ENCODE measurements at regions not wholly inside any gene's neighbourhood (a gene's known extent, or its start where the extent isn't known, plus 50 kb on each side); places are given as distances from the start of the nearest gene placed in this dataset.

DNA sequence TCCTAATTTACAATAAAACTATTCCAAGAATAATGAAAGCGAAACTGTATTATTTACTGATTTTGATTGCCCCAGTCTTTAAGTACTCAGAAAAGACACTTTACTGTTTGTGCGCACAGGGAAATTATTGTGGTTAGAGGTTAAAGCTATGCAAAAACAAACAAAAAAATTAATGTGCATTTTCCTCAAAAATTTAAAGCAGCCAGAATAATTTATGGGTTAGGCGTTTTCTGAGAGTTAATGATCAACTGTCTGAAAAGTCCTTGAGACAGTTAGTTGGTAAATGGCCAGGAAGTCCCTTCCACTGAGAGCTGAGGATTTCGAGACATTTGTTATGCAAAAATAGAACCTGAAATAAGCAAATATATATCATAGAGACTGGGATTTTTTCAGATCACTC is 143.3 kb downstream of the IRS1 start:
- intact Hi-C loops (cut with DNase I): no loop called here
- no peak for DNase-seq

DNA sequence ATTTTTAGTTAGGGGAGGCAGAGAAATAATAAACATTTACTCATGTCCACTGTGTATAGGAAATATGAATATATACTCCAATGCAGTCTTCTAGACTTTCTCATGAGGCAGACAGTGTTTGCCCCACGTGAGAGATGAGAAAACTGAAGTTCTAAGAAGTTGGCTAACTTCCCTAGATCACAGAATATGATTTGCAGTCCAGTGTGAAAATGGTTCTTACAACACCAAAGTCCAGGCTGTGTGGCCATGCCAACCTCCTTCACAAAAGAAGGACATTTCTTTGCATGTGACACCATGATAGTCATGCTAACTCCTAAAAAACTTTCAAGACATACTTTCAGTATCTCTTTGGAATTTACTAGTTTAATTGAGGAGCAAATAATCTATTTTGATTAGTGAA is 143.7 kb downstream of the IRS1 start:
- intact Hi-C loops (cut with DNase I): no loop called here
- no peak for DNase-seq

GRCh38 chr2:226652983-226653765 is 146.4 kb downstream of the IRS1 start:
- intact Hi-C loops (cut with DNase I): no loop called here

DNA sequence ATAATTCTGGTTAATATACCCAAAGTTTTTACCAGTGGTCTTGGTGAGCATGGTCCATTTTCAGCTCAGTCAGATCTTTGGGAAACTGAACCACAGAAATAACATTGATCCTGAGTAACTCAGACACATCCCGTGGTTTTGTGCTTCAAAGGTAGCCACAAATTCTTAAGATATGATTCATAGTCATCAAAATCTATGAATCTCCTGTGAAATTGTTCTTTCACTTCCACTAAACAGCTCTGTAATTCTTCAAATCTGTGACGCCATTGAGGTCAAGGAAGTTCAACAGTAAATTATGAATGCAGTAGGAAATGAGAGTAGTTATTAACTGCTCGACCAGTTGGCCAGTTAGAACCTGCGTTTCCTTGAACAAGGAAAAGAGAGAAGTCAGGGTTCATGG is 147.3 kb downstream of the IRS1 start:
- intact Hi-C loops (cut with DNase I): no loop called here
- DNase-seq: no peak

More at GRCh38 chr2:226652983-226653765, 146.4 kb downstream of the IRS1 start:
- no peak for DNase-seq

DNA sequence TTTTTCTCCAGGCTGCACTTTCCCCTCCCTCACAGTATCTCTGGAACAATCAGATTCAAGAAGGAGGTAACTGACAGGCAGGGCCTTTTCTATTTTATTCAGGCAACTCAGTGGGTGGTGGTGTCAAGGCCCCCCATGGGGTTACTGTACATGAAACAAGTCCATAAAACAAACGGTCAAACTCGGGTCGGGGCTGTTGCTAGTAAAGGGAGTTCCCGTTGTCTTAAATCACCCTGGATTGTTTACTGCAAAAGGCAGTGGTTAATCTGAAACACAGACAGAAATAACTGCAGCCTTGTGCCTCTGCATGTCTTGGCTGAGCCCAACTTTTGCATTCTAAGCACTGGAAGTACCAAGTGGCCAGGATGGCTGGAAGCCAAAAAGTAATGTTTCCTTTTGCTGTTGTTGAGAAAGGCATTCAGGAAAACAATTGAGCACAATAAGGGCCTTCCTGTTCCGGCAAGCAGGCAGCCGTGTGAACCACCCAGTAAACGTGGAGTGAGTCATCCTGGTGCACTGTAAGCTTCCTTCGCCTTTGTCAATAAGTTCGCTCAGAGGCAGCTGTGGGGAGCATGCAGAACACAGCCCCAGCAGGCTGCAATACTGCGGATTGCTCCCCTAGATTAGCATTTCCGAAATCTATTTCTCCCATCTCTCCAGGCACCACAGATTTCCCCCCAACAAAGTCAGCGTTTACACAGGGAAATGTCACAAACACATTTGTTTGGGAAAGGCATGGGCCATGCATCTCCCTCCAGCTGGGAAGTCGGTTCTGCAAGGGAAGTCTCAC is 149.6 kb downstream of the IRS1 start:
- intact Hi-C loops (cut with DNase I): no loop called here
- peak in 23 of 42 donors; percentile 4 to 78 (median 31) for DNase-seq

DNA sequence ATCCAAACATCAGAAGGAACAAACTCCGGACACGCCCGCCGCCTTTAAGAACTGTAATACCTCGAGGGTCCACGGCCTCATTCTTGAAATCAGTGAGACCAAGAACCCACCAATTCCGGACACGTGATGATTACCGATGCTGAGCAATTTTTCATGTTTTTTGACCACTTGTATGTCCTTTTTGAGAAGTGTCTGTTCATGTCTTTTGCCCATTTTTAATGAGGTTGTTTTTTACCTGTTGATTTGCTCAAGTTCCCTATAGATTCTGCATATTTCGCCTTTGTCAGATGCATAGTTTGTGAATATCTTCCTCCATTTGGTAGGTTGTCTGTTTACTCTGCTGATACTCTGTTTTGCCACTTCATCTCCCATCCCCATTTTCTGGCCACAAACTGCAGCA is 150.4 kb downstream of the IRS1 start:
- intact Hi-C loops (cut with DNase I): no loop called here

DNA sequence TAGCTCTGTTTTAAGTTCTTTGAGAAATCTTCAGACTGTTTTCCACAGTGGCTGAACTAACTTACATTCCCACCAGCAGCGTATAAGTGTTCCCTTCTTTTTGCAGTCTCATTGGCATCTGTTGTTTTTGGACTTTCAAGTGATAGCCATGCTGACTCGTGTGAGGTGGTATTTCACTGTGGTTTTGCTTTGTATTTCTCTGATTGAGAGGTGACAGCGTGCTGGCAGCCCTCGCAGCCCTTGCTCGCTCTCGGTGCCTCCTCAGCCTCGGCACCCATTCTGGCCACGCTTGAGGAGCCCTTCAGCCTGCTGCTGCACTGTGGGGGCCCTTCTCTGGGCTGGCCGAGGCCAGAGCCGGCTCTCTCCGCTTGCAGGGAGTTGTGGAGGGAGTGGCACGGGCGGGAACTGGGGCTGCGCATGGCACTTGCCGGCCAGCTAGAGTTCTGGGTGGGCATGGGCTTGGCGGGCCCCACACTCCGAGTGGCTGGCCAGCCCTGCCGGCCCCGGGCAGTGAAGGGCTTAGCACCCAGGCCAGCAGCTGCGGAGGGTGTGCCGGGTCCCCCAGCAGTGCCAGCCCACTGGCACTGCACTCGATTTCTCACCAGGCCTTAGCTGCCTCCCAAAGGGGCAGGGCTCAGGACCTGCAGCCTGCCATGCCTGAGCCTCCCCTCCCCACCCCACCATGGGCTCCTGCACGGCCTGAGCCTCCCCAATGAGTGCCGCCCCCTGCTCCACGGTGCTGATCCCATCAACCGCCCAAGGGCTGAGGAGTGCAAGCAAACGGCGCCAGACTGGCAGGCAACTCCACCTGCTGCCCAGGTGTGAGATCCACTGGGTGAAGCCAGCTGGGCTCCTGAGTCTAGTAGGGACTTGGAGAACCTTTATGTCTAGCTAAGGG is 151.8 kb downstream of the IRS1 start:
- no peak for DNase-seq
- intact Hi-C loops (cut with DNase I): no loop called here

More for the DNA sequence above, 150.4 kb downstream of the IRS1 start:
- DNase-seq: no peak

DNA sequence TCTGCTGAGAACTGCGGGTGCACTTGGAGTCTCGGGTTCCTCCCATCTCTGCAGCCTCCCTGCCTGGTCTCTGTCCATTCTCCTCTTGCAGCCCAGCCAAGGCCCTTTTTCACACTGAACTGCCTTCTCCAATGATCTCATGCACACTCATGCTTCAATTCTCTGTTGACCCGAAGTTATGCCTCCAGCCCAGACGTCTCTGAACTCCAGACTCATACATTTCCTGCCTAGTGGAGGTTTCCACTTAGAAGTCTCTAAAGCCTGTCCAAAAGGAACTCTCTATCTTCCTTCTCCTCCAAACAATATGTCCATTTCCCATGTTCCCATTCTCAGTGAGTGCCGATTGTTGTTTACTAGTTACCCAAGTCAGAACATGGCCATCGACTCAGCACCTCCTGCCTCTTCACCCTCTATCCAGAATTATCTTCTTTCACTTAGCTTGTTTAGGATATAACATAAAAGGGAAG is 155.2 kb downstream of the IRS1 start:
- DNase-seq: no peak
- intact Hi-C loops (cut with DNase I): no loop called here

- intact Hi-C loops (cut with DNase I): no loop called here
- DNase-seq: no peak
These were observed 155.7 kb downstream of the IRS1 start for GRCh38 chr2:226643946-226644282.

DNA sequence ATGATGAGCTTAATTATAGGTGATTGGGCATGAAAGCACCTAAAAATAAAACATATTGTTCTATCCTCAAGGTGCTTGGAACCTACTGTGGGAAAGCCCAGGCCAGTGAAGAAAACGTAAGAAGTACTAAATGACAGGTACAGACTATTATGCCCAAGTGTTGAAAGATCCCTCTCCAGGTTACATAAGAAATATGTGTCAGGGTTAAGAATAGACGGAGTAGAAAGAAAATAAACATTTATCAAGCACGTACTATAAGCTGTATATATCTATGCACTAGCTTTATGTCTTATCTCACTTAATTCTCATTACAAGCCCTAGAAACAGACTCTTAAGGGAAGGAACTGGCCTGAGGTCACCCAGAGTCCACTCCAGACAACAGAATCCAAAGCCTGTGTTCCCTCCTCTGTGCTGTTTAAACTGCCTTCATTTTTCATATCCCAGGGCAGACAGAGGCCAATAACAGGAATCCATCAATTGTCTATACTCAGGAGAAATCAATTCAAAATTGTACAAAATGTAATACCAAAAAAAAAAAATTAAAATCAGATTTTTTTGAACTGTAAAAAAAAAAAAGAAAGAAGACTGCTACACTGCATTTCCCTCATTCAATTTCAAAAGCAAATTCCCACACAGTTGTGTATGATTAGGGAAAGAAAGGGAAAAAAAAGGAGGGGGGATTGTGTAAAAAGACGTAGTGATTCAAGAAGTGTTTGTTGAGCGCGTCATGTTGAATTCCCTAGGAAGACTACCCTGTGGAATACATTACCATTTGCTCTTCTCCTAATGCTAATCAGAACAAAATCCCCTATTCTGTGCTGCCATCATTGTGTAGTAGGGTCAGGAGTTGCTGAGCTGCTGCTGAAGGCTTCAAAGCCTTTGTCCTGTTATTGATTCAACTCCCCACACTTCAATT is 156.3 kb downstream of the IRS1 start:
- DNase-seq: no peak
- intact Hi-C loops (cut with DNase I): no loop called here

GRCh38 chr2:226641008-226641407 is 158.6 kb downstream of the IRS1 start:
- DNase-seq: no peak
- intact Hi-C loops (cut with DNase I): no loop called here

DNA sequence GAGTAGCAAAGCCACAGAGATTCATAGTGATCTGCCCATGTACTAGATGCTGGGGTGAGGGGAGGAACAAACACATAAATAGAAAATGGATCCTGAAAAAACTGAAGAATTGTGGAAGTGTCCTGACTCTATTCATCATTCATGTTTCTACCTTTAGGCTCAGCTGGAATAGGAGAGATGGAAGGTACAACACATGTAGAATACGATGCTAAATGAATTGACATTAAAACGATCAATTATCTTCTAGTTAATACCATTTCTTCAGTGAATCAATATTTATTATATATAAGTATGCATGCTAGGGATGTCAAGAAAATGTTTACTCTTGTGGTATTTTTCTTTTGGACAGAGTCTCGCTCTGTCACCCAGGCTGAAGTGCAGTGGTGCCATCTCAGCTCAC is 159.1 kb downstream of the IRS1 start:
- intact Hi-C loops (cut with DNase I): no loop called here
- DNase-seq: no peak

DNA sequence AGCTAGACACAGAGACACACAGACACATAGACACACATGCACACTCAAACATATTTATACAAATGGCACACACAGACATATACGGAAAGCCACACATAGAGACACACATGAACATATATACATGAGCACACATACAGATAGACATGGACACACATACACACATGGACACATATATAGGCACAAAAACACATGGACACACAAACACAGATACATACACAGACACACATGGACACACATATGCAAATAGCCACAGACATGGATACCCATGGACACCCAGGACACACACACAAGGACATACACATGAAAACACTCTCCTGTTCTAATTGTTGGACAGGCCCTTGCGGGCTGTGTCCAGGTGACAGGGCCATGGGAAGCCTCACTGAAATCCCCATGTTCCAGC is 160.1 kb downstream of the IRS1 start:
- intact Hi-C loops (cut with DNase I): no loop called here
- no peak for DNase-seq

DNA sequence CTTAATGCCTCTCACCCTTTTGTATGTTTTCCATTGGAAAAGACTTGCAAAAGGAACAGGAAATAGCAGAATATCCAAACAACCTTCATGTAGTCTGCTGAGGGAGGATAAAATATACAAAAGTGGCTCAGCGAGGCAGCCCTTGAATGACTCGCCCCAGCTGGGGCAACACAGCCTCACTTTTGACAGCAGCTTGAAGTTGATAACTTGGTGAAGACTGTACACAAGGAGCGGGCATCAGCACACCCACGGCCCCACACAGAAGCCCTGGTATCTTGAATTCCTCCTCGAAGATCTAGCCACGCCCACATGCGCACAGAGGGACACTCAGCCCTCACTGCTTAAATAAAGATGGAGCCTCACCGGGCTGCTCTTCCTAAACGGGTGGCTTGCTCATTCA is 161.0 kb downstream of the IRS1 start:
- DNase-seq: no peak

GRCh38 chr2:226637383-226637782 is 162.2 kb downstream of the IRS1 start:
- intact Hi-C loops (cut with DNase I): no loop called here
- DNase-seq: no peak

More for the DNA sequence above, 161.0 kb downstream of the IRS1 start:
- intact Hi-C loops (cut with DNase I): no loop called here

DNA sequence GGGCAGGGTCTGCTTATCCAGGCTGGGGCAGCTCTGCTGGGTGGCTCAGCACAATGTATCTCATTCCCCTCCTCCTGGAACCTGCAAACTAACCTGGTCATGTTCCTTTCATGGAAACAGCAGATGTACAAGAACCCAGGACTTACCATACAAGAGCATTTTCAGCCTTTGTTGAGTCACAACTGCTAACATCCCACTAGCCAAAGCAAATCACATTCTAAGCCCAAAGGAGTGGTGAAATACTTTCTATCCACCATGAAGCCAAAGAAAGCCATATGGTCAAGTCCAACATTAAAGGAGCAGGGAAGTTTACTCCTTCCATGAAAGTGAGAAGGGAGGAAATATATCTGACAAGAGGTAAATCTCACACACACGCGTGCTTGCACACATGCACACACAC is 163.0 kb downstream of the IRS1 start:
- intact Hi-C loops (cut with DNase I): no loop called here
- no peak for DNase-seq

DNA sequence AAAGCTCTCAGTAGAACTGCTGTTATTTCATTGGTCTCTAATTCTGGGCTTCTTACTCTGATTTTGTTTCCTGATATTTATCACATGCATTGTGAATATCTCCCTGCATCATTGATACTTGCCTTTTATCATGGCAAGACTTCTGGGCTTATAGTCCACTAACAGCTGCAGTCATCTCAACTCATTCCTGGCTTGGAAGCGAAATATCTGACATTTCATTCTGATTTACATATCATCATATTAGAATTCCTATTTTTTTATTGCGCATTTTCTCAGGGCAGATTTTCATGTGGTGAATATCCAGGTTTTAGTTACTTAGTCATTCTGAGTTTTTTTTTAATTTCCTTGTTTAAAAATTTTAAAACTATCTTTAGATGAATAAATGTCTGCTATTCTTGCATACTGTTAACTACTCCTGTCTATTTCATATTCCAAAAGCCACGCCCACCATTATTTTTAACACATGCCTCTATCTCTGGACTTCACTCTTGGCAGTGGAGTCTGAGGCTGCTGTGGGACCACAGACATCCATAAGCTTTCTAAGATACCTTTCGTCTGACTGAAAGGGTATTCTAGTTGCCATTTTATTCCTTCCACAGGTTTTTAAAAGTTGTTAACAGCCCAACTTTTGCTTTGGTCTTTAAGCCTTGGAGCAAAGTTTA is 164.5 kb downstream of the IRS1 start:
- DNase-seq: no peak
- intact Hi-C loops (cut with DNase I): no loop called here

DNA sequence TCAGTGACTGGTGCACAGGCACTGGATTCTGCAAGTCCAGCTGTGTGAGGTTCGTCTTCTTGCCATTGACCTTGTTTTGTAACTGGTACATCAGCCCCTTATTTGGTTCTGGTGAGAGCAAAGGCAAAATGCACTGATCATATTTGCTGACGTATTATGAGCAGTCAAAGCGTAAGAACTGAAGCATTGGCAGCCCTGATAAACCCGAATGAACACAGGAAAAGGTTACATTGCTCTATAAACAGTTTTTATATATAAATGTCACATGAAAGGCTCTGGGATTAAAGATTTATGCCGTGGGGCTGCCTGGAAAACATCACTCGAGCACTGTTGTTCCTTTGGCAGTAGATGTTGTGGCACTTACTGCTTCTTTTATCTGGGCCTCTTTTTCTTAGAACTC is 167.9 kb downstream of the IRS1 start:
- intact Hi-C loops (cut with DNase I): no loop called here
- DNase-seq: no peak

Measured in head of caudate nucleus (tissue), 42 donors.